Myocyte (in vitro differentiated cells): ENCODE measurements at regions not wholly inside any gene's neighbourhood (a gene's known extent, or its start where the extent isn't known, plus 50 kb on each side); places are given as distances from the start of the nearest gene placed in this dataset.

Experiments used
- DNase-seq: peaks from one replicate; pipeline ENCODE4 v3.0.0-alpha.2; 2012; ENCODE audit warnings: low read depth

- DNase-seq = no peak
Measured at GRCh38 chr10:90658791-90659190, 199.0 kb downstream of the HTR7 start.

- DNase-seq = no peak
Measured at GRCh38 chr10:90665905-90666662, 191.8 kb downstream of the HTR7 start.

- no peak for DNase-seq
Measured at GRCh38 chr10:90674461-90674860, 183.4 kb downstream of the HTR7 start.

- no peak for DNase-seq
Measured at GRCh38 chr10:90674928-90675327, 182.9 kb downstream of the HTR7 start.

- DNase-seq = no peak
Measured at GRCh38 chr10:90675621-90676020, 182.2 kb downstream of the HTR7 start.
